Fibroblast of lung (primary cell): ENCODE measurements at regions not wholly inside any gene's neighbourhood (a gene's known extent, or its start where the extent isn't known, plus 50 kb on each side); places are given as distances from the start of the nearest gene placed in this dataset.

Experiments used
- DNase-seq, 2 donors: peaks; one replicate each; pipeline versions ENCODE4 v3.0.0 to v3.0.0-alpha.2; 2010; ENCODE audit warnings: low read depth in 2 of 2
- H2AFZ ChIP-seq: 2 replicates; pipeline ENCODE4 v1.5.1; 2012; ENCODE audit warnings: low read length, control low read depth, inconsistent platforms
- H3K27ac ChIP-seq: 2 replicates; pipeline ENCODE4 v1.5.1; 2011; ENCODE audit warnings: low read length, control low read depth; ENCODE audit not compliant: insufficient read depth
- H3K27me3 ChIP-seq: 2 replicates; pipeline ENCODE4 v1.5.1; 2011; ENCODE audit warnings: mild to moderate bottlenecking, low read length; ENCODE audit not compliant: control insufficient read depth, insufficient read depth
- H3K36me3 ChIP-seq: 2 replicates; pipeline ENCODE4 v1.5.1; 2011; ENCODE audit warnings: low read length; ENCODE audit not compliant: control insufficient read depth, insufficient read depth
- H3K4me1 ChIP-seq: 2 replicates; pipeline ENCODE4 v1.5.1; 2011; ENCODE audit warnings: low read length; ENCODE audit not compliant: control insufficient read depth, insufficient read depth; ENCODE audit errors: extremely low read depth
- H3K4me2 ChIP-seq: 2 replicates; pipeline ENCODE4 v1.5.1; 2011; ENCODE audit warnings: low read length, control low read depth; ENCODE audit not compliant: insufficient read depth; ENCODE audit errors: extremely low read depth
- H3K4me3 ChIP-seq, 4 experiments: fragments of 200-600 bp in 1 of 4; sonication (generic) in 1 of 4; replicated peaks in 1 of 4; 2 replicates each; pipeline ENCODE4 v1.5.1; 2011 to 2016; ENCODE audit warnings: low read length in 4 of 4, low read depth in 3 of 4, mild to moderate bottlenecking in 3 of 4, control low read depth in 2 of 4, inconsistent platforms in 1 of 4, mixed read lengths in 1 of 4; ENCODE audit not compliant: insufficient read depth in 1 of 4; ENCODE audit errors: control extremely low read depth in 1 of 4
- H3K79me2 ChIP-seq: 2 replicates; pipeline ENCODE4 v1.5.1; 2012; ENCODE audit warnings: mild to moderate bottlenecking, low read length, inconsistent platforms; ENCODE audit not compliant: control insufficient read depth, insufficient read depth
- H3K9ac ChIP-seq: 2 replicates; pipeline ENCODE4 v1.5.1; 2011; ENCODE audit warnings: mild to moderate bottlenecking, low read length, control low read depth; ENCODE audit not compliant: insufficient read depth
- H3K9me3 ChIP-seq: 2 replicates; pipeline ENCODE4 v1.5.1; 2012; ENCODE audit warnings: low read depth, low read length; ENCODE audit not compliant: control insufficient read depth, insufficient read depth
- H4K20me1 ChIP-seq: 2 replicates; pipeline ENCODE4 v1.5.1; 2011; ENCODE audit warnings: low read length; ENCODE audit not compliant: control insufficient read depth, insufficient read depth; ENCODE audit errors: extremely low read depth
- EZH2 ChIP-seq: IDR thresholded peaks from 2 replicates; pipeline ENCODE4 v1.5.1; 2012; ENCODE audit warnings: low read length, control low read depth, mild to moderate bottlenecking; ENCODE audit errors: missing control alignments
- TF ChIP-seq, protein P1 (sequence below), 2 donors: IDR thresholded peaks in 1 of 2; conservative IDR thresholded peaks in 1 of 2; 1 replicate in 1 of 2; 2 replicates in 1 of 2; pipeline ENCODE4 v1.5.1; 2011 to 2012; ENCODE audit warnings: low read length in 2 of 2, control low read depth in 1 of 2, inconsistent platforms in 1 of 2, low read depth in 1 of 2, mild to moderate bottlenecking in 1 of 2

DNA sequence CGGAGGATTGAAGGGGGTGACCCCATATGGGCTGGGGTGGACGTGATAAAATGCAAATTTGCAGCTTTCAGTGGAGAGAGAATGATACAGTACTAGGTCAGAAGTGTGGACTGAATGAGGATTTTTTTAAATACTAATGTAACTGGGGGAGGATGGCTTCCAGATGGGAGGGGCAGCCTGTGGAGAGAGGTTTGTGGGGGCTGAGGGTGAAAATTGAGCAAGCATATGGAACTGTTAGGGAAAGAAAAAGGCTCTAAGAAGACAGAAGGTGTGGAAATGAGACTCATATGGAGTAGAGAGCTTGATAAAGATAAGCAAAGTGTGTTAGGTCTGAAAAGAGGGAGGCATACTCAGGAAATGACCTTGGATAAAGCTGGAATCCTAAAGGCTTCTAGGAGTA lies 926.4 kb downstream of the IGSF11 start:
- Histone ChIP-seq H3K27me3 (no peaks in the 10 kb centered on the region), H2AFZ (no peak overlapping the region), H3K9me3 (no peaks in the 10 kb centered on the region), H3K36me3 (no peaks in the 10 kb centered on the region), H3K4me3 (no peak overlapping the region), H3K79me2 (no peaks in the 10 kb centered on the region), H4K20me1 (no peaks in the 10 kb centered on the region), H3K9ac (no peak overlapping the region), H3K4me2 (no peak overlapping the region), H3K4me1 (no peaks in the 10 kb centered on the region), H3K27ac (no peak overlapping the region)
- no peak for DNase-seq
- no peak for TF ChIP-seq EZH2
- TF ChIP-seq, protein P1, sequence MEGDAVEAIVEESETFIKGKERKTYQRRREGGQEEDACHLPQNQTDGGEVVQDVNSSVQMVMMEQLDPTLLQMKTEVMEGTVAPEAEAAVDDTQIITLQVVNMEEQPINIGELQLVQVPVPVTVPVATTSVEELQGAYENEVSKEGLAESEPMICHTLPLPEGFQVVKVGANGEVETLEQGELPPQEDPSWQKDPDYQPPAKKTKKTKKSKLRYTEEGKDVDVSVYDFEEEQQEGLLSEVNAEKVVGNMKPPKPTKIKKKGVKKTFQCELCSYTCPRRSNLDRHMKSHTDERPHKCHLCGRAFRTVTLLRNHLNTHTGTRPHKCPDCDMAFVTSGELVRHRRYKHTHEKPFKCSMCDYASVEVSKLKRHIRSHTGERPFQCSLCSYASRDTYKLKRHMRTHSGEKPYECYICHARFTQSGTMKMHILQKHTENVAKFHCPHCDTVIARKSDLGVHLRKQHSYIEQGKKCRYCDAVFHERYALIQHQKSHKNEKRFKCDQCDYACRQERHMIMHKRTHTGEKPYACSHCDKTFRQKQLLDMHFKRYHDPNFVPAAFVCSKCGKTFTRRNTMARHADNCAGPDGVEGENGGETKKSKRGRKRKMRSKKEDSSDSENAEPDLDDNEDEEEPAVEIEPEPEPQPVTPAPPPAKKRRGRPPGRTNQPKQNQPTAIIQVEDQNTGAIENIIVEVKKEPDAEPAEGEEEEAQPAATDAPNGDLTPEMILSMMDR (conservative IDR thresholded peaks at IDR 0.05 in 1 of 2, IDR thresholded peaks at IDR 0.05 in 1 of 2; ENCODE audit: low read depth in 1 of 2, low read length in 2 of 2): no peak

DNA sequence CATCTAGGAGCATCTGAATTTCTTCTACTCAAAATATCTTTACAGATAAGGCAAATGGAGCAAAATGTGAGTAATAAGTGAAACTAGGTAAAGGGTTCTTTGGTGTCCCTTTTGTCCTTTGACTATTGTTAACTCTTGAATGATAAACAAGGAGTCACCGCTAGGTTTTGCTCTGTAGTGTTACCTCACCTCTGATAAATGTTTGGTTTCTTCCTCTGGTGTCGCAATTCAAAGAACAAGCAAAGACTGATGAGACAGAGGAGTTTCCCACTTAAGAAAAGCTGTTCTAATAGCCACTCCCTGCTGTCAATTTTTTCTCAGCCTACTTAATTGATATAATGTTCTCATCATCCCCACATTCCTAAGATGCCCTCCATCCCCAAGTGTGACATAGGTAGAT lies 925.9 kb downstream of the IGSF11 start:
- no peak for DNase-seq
- no peak overlapping the region for H3K9ac ChIP-seq
- no peaks in the 10 kb centered on the region for H3K4me1 ChIP-seq
- no peak overlapping the region for H3K4me2 ChIP-seq
- no peaks in the 10 kb centered on the region for H3K27me3 ChIP-seq
- TF ChIP-seq EZH2: no peak
- TF ChIP-seq, protein P1 (conservative IDR thresholded peaks at IDR 0.05 in 1 of 2, IDR thresholded peaks at IDR 0.05 in 1 of 2; ENCODE audit: low read depth in 1 of 2, low read length in 2 of 2): no peak
- H3K9me3 ChIP-seq: no peaks in the 10 kb centered on the region
- no peaks in the 10 kb centered on the region for H3K79me2 ChIP-seq
- no peaks in the 10 kb centered on the region for H4K20me1 ChIP-seq
- H3K27ac ChIP-seq: no peak overlapping the region
- no peaks in the 10 kb centered on the region for H3K36me3 ChIP-seq
- H3K4me3 ChIP-seq: no peak overlapping the region
- H2AFZ ChIP-seq: no peak overlapping the region

DNA sequence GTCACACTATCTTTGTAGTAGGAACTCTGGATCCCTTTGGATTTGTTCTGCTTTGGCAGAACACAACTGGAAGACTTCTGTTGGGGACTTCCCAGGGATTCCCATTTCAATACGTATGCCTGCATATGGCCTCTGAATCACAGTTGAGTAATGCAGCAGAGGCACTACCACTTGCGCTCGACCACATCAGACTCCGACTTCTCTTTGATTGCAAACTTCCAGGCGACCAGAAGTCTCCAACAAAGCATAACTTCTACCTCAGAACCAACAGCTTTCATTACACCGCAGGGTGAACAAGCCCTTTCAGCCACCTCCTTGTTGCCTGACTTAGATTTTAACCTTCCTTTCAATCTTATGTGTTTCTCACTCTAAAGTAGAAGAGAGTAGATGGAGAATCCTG lies 924.4 kb downstream of the IGSF11 start:
- no peak overlapping the region for H3K27ac ChIP-seq
- H3K9ac ChIP-seq: no peak overlapping the region
- no peaks in the 10 kb centered on the region for H3K79me2 ChIP-seq
- TF ChIP-seq EZH2: no peak
- TF ChIP-seq, protein P1 (conservative IDR thresholded peaks at IDR 0.05 in 1 of 2, IDR thresholded peaks at IDR 0.05 in 1 of 2; ENCODE audit: low read depth in 1 of 2, low read length in 2 of 2): no peak
- no peaks in the 10 kb centered on the region for H3K27me3 ChIP-seq
- H3K36me3 ChIP-seq: no peaks in the 10 kb centered on the region
- no peaks in the 10 kb centered on the region for H3K4me1 ChIP-seq
- no peak overlapping the region for H2AFZ ChIP-seq
- H3K9me3 ChIP-seq: no peaks in the 10 kb centered on the region
- H3K4me3 ChIP-seq: no peak overlapping the region
- no peaks in the 10 kb centered on the region for H4K20me1 ChIP-seq
- peak in 1 of 2 donors; percentile 46 for DNase-seq
- no peak overlapping the region for H3K4me2 ChIP-seq
